Adrenal gland (tissue), 9 donors: ENCODE measurements at regions not wholly inside any gene's neighbourhood (a gene's known extent, or its start where the extent isn't known, plus 50 kb on each side); places are given as distances from the start of the nearest gene placed in this dataset.

Experiments
- DNase-seq, 7 donors: peaks; one replicate each; pipeline ENCODE4 v3.0.0-alpha.2; 2019 to 2020
- H3K27ac ChIP-seq, 5 donors: fragments of 200-600 bp; sonication (generic) in 4 of 5; 1 replicate in 3 of 5; 2 replicates in 2 of 5; pipeline versions ENCODE4 v1.5.1 to v1.8.0; 2016 to 2020; ENCODE audit warnings: mild to moderate bottlenecking in 1 of 5
- H3K27me3 ChIP-seq: fragments of 200-600 bp; 2 replicates; pipeline ENCODE4 v1.8.0; 2021
- H3K36me3 ChIP-seq, 2 donors: fragments of 200-600 bp; replicated peaks in 1 of 2; 1 replicate in 1 of 2; 2 replicates in 1 of 2; pipeline versions ENCODE4 v1.5.1 to v1.8.0; 2018 to 2022
- H3K4me1 ChIP-seq, 2 donors: fragments of 200-600 bp; replicated peaks in 1 of 2; 1 replicate in 1 of 2; 2 replicates in 1 of 2; pipeline versions ENCODE4 v1.5.1 to v1.8.0; 2018 to 2021
- H3K4me3 ChIP-seq, 4 donors: fragments of 200-600 bp; sonication (generic) in 3 of 4; one replicate each; pipeline ENCODE4 v1.5.1; 2016 to 2018
- H3K9me3 ChIP-seq, 3 donors: fragments of 200-600 bp; sonication (generic) in 1 of 3; replicated peaks in 1 of 3; 1 replicate in 2 of 3; 2 replicates in 1 of 3; pipeline versions ENCODE4 v1.5.1 to v1.8.0; 2016 to 2021
- CTCF ChIP-seq, 6 experiments: fragments of 450-650 bp in 4 of 6; fragments of 200-600 bp in 2 of 6; sonication (generic) in 1 of 6; IDR thresholded peaks; 1 replicate in 5 of 6; 2 replicates in 1 of 6; pipeline versions ENCODE4 v1.5.1 to v1.8.0; 2016 to 2021; ENCODE audit warnings: antibody characterized with exemption in 6 of 6, mild to moderate bottlenecking in 2 of 6, moderate library complexity in 1 of 6
- POLR2A ChIP-seq, 2 donors: fragments of 450-650 bp; IDR thresholded peaks; one replicate each; pipeline ENCODE4 v1.6.1; 2017; ENCODE audit warnings: antibody characterized with exemption in 2 of 2, mild to moderate bottlenecking in 2 of 2, moderate library complexity in 1 of 2
- WGBS, 4 donors: extraction: QIAGEN DNeasy Blood & Tissue Kit in 2 of 4; methylation state at CpG; one replicate each; pipeline versions ENCODE4 v1.1.5 to v1.1.7; 2013 to 2017; 5-methylcytosine and 5-hydroxymethylcytosine counted together
- intact Hi-C, 2 donors: fragments of 100-400 bp; cut with DNase I; formaldehyde crosslinking; loops; one replicate each; pipeline versions ENCODE4 v1.14.1 to v1.15.0; 2022 to 2023
- donor health status: healthy with polysubstance abuse.
- donor health status: Bipolar disorder and iron deficiency.
- donor health status: DM: yes; HTN: yes; CAD: no.
- donor health status: DM: no; HTN: no; CAD: no.
- donor health status: DM: no; HTN: no; CAD: no.

- Histone ChIP-seq H3K27me3 (no peaks in the 10 kb centered on the region), H3K4me3 (no peak overlapping the region), H3K4me1 (peaks cover 0 to 16% of the 10 kb centered on the region in 2 donors), H3K9me3 (no peaks in the 10 kb centered on the region), H3K36me3 (no peaks in the 10 kb centered on the region), H3K27ac (peak overlapping the region in 2 of 5 donors; percentile 60 to 65)
- TF ChIP-seq CTCF (IDR thresholded peaks at IDR 0.05) (no peak), POLR2A (IDR thresholded peaks at IDR 0.05) (no peak)
- intact Hi-C loops, result no loop called here
- no peak for DNase-seq
- 77 to 94% (median 84%) methylated on average over 1 of the region's 1 CpG for WGBS, 4 donors
Observed at GRCh38 chr6:25006075-25006474, 70.3 kb upstream of the RIPOR2 start.

- peak; percentile 27 to 76 (median 39) for DNase-seq
- H3K9me3 ChIP-seq, result no peaks in the 10 kb centered on the region
- H3K36me3 ChIP-seq, result no peaks in the 10 kb centered on the region
- WGBS, 4 donors, result 20 to 33% (median 28%) methylated on average over 3 of the region's 3 CpGs
- peaks cover 0 to 16% of the 10 kb centered on the region in 2 donors for H3K4me1 ChIP-seq
- no peaks in the 10 kb centered on the region for H3K27me3 ChIP-seq
- intact Hi-C loops, result no loop called here
- peak overlapping the region in 3 of 5 donors; percentile 1 to 65 (median 60) for H3K27ac ChIP-seq
- no peak overlapping the region for H3K4me3 ChIP-seq
- TF ChIP-seq POLR2A (IDR thresholded peaks at IDR 0.05) (no peak), CTCF (IDR thresholded peaks at IDR 0.05) (no peak)
Observed at GRCh38 chr6:25006565-25007001, 70.8 kb upstream of the RIPOR2 start.

DNA sequence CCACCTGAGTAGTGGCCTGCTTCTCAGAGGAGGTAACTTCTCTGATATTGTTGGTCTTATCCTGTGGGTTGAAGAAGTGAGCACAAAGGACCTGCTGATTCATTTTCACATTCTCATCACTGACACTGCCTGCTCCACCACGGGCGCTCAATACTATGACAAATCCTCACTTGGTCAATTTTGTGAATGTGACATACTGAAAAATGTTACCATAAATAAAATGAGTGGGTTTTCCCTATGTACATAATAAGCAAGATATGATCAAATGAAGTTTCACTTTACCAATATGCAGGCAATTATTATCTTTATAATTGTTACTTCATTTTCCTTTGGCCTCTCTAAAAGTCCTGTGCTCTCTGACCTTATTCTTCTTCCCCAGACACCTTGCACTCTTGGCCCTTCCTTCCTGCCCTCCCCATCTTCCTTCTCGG is 71.5 kb upstream of the RIPOR2 start:
- Histone ChIP-seq H3K4me3 (no peak overlapping the region), H3K27me3 (no peaks in the 10 kb centered on the region), H3K27ac (peak overlapping the region in 3 of 5 donors; percentile 1 to 65 (median 60)), H3K36me3 (no peaks in the 10 kb centered on the region), H3K4me1 (peaks cover 0 to 16% of the 10 kb centered on the region in 2 donors), H3K9me3 (no peaks in the 10 kb centered on the region)
- TF ChIP-seq POLR2A (IDR thresholded peaks at IDR 0.05) (no peak), CTCF (IDR thresholded peaks at IDR 0.05) (no peak)
- intact Hi-C loops, result no loop called here
- no peak for DNase-seq
- WGBS, 4 donors, result 68 to 84% (median 73%) methylated on average over 3 of the region's 3 CpGs

DNA sequence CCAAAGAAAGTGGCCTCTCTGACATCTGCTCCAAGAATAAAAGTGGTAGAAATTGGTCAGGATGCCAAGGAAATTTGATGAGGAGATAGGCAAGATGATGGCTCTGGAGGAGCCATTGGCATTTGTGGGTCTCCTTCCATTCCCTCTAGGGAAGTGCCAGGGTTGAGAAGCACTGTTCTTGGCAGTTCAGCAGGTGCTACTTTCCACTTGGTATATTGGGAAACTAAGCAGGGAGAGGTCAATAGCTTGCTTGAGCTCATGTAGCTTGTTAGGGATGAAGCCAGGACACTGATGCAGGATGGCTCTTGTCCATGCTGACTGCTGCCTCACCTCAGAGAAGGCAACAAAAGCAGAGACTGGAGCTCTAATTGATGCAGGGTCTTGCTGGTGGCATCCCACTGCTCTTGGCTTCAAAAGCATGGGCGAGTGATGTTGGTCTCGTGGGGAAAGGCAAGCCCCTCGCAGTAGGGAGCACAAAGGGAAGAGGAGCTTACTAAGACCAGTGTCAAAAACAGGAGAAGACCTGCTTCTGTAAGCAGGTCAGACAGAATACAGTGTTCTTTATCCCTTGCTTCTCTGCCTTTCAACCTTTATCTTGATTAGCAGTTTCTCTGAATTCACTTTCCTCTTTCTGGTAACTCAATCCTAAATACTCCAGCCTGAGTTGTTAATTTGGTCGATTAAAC is 73.1 kb upstream of the RIPOR2 start:
- H3K4me3 ChIP-seq, result no peak overlapping the region
- no peak for DNase-seq
- peaks cover 0 to 16% of the 10 kb centered on the region in 2 donors for H3K4me1 ChIP-seq
- no peak overlapping the region for H3K27ac ChIP-seq
- H3K27me3 ChIP-seq, result no peaks in the 10 kb centered on the region
- 79 to 93% (median 88%) methylated on average over 4 of the region's 4 CpGs for WGBS, 4 donors
- H3K9me3 ChIP-seq, result no peaks in the 10 kb centered on the region
- TF ChIP-seq CTCF (IDR thresholded peaks at IDR 0.05) (no peak), POLR2A (IDR thresholded peaks at IDR 0.05) (no peak)
- H3K36me3 ChIP-seq, result no peaks in the 10 kb centered on the region
- intact Hi-C loops, result no loop called here
